NCI-H460 (cell line): ENCODE measurements at regions not wholly inside any gene's neighbourhood (a gene's known extent, or its start where the extent isn't known, plus 50 kb on each side); places are given as distances from the start of the nearest gene placed in this dataset.

Experiments used
- DNase-seq: peaks from one replicate; pipeline ENCODE4 v3.0.0-alpha.2; 2016; ENCODE audit warnings: low read depth; ENCODE audit errors: extremely low read depth

- peak; percentile 54 for DNase-seq
These were observed 300.7 kb downstream of the CLIC5 start for GRCh38 chr6:45714741-45715507.

DNA sequence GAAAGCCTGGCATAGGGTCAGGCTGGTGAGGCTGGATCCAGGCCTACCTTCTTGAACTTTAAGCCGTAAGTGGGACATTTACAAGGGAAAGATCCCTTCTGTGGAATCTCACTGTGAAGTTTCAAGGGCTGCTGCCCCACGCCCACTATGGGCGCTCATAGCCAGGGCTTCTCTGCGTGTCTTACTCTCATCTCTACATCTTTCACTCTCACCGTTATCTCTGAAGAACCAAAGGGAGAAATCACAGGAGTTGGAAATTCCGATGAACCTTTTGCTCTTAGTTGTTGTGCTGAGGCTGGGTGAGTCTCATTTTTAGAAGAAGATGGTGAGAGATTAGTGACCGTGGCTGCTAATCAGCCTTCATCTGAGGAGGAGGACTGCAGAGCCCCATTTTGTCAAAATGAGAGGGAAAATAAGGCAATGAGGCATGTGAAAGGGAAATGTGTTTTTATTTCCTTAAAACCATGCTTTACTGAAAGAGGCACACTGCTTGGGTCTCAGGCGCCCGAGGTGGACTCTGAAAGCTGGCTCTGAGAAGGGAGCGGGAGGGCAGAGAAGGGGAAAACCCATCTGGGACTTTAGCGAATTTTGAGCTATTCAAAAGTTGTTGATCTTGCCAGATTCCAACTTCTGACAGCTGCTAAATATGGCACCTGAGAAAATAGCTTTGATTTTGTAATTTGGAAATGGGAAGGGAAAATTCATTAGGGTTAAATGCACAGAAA lies 301.5 kb downstream of the CLIC5 start:
- DNase-seq = no peak
